ENCODE measurements at regions not wholly inside any gene's neighbourhood (a gene's known extent, or its start where the extent isn't known, plus 50 kb on each side); places are given as distances from the start of the nearest gene placed in this dataset.
"Not testable (repeated sequence)": the region's sequence is repeated elsewhere in the genome, so short reads cannot be mapped to it uniquely, and the experiment has no call there.

- H3K4me1 ChIP-seq = no peaks in the 10 kb centered on the region
- intact Hi-C loops (cut with DNase I) = no loop called here
- H3K9me3 ChIP-seq = no peaks in the 10 kb centered on the region
- H3K4me3 ChIP-seq = no peak overlapping the region
- no peak for DNase-seq
- 58 to 68% methylated on average over 3 of the region's 3 CpGs for WGBS, 2 donors
- H3K36me3 ChIP-seq = no peaks in the 10 kb centered on the region
- no peak for TF ChIP-seq POLR2A (IDR thresholded peaks at IDR 0.05)
- H3K27me3 ChIP-seq = no peaks in the 10 kb centered on the region
- no peak overlapping the region for H3K27ac ChIP-seq
Observed at GRCh38 chr7:73954181-73954580, 73.8 kb upstream of the ELN start.

DNA sequence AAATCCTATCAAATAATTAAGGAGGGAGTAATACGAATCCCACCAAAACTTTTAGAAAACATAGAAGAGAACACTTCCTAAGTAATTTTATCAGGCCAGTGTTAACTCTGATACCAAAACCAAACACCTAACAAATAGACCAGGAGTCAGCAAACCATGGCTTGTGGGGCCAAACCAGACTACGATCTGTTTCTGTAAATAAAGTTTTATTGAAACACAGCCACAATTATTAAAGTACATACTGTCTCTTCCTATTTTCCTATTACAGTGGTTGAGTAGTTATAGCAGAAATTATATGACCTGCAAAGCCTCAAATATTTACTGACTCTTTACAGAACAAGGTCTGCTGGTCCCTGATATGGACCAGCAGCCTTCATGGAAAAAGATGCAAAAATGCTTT lies 73.1 kb upstream of the ELN start:
- intact Hi-C loops (cut with DNase I) = no loop called here
- H3K9me3 ChIP-seq = no peaks in the 10 kb centered on the region

GRCh38 chr7:73960548-73960947 lies 67.4 kb upstream of the ELN start:
- intact Hi-C loops (cut with DNase I) = no loop called here
- TF ChIP-seq, protein P1, sequence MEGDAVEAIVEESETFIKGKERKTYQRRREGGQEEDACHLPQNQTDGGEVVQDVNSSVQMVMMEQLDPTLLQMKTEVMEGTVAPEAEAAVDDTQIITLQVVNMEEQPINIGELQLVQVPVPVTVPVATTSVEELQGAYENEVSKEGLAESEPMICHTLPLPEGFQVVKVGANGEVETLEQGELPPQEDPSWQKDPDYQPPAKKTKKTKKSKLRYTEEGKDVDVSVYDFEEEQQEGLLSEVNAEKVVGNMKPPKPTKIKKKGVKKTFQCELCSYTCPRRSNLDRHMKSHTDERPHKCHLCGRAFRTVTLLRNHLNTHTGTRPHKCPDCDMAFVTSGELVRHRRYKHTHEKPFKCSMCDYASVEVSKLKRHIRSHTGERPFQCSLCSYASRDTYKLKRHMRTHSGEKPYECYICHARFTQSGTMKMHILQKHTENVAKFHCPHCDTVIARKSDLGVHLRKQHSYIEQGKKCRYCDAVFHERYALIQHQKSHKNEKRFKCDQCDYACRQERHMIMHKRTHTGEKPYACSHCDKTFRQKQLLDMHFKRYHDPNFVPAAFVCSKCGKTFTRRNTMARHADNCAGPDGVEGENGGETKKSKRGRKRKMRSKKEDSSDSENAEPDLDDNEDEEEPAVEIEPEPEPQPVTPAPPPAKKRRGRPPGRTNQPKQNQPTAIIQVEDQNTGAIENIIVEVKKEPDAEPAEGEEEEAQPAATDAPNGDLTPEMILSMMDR (IDR thresholded peaks at IDR 0.05) = no peak
- TF ChIP-seq POLR2A (IDR thresholded peaks at IDR 0.05) = no peak
- Histone ChIP-seq H3K36me3 (no peaks in the 10 kb centered on the region), H3K27ac (no peak overlapping the region), H3K4me3 (no peak overlapping the region), H3K9me3 (peaks cover 0 to 26% (median 16%) of the 10 kb centered on the region in 3 donors), H3K27me3 (no peaks in the 10 kb centered on the region), H3K4me1 (peaks cover 0 to 6% (median 0%) of the 10 kb centered on the region in 3 donors)
- no peak for DNase-seq
- 59% methylated on average over 3 of the region's 3 CpGs for WGBS, 2 donors

More for the DNA sequence above, 73.1 kb upstream of the ELN start:
- DNase-seq = no peak
- H3K4me1 ChIP-seq = no peaks in the 10 kb centered on the region
- no peak overlapping the region for H3K4me3 ChIP-seq
- no peak overlapping the region for H3K27ac ChIP-seq
- TF ChIP-seq, protein P1 (IDR thresholded peaks at IDR 0.05) = no peak
- no peak for TF ChIP-seq POLR2A (IDR thresholded peaks at IDR 0.05)
- 78 to 83% methylated on average over 2 of the region's 2 CpGs for WGBS, 2 donors
- H3K36me3 ChIP-seq = no peaks in the 10 kb centered on the region
- no peaks in the 10 kb centered on the region for H3K27me3 ChIP-seq

DNA sequence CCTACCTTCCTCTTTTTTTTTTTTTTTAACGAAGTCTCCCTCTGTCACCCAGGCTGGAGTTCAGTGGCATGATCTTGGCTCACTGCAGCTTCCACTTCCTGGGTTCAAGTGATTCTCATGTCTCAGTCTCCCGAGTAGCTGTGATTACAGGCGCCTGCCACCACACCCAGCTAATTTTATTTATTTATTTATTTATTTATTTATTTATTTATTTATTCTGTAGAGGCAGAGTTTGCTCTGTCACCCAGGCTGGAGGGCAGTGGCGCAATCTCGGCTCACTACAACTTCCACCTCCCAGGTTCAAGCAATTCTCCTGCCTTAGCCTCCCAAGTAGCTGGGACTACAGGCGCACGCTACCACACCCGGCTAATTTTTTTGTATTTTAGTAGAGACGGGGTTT lies 66.0 kb upstream of the ELN start:
- H3K27me3 ChIP-seq; H3K4me3 ChIP-seq; DNase-seq; H3K27ac ChIP-seq; H3K4me1 ChIP-seq; intact Hi-C loops (cut with DNase I); H3K36me3 ChIP-seq: not testable (repeated sequence)
- H3K9me3 ChIP-seq = peaks cover 0 to 26% (median 16%) of the 10 kb centered on the region in 3 donors
- 83 to 95% methylated on average over 8 to 9 of the region's 9 CpGs for WGBS, 2 donors

DNA sequence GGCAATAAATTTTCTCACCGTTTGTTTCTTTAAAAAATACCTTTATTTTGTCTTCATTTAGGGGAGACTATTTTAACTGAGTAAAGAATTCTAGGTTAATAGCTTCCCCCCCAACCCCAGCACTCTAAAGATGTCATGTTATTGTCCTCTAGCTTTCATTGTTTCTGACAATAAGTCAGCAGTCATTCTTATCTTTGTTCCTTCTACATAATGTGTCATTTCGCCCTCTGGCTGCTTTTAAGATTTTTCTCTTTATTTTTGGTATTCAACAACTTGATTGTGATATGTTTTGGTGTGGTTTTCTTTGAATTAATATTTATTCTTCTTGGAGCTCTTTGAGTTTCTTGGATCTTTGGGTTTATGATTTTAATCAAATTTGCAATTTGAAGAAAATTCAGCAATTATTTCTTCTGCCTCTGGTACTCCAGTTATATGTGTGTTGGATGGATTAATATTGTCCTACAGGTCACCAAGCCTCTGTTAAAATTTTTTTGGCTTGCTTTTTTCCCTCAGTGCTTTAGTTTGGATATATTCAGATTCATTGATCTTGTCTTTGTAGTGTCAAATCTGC lies 64.6 kb upstream of the ELN start:
- Histone ChIP-seq H3K27me3 (no peaks in the 10 kb centered on the region), H3K4me1 (peaks cover 0 to 6% (median 0%) of the 10 kb centered on the region in 3 donors), H3K9me3 (peaks cover 0 to 26% (median 16%) of the 10 kb centered on the region in 3 donors), H3K36me3 (no peaks in the 10 kb centered on the region), H3K4me3 (no peak overlapping the region), H3K27ac (no peak overlapping the region)
- intact Hi-C loops (cut with DNase I) = no loop called here
- TF ChIP-seq, protein P1 (IDR thresholded peaks at IDR 0.05) = no peak
- no peak for TF ChIP-seq POLR2A (IDR thresholded peaks at IDR 0.05)
- WGBS, 2 donors = 87 to 90% methylated on average over 2 of the region's 2 CpGs
- DNase-seq = no peak

- Histone ChIP-seq H3K4me1 (peaks cover 0 to 6% (median 0%) of the 10 kb centered on the region in 3 donors), H3K36me3 (no peaks in the 10 kb centered on the region), H3K27ac (no peak overlapping the region), H3K4me3 (no peak overlapping the region), H3K9me3 (peaks cover 0 to 26% (median 16%) of the 10 kb centered on the region in 3 donors), H3K27me3 (no peaks in the 10 kb centered on the region)
- DNase-seq = no peak
- WGBS, 2 donors = 92 to 100% methylated on average over 2 of the region's 4 CpGs
- no peak for TF ChIP-seq POLR2A (IDR thresholded peaks at IDR 0.05)
- TF ChIP-seq, protein P1 (IDR thresholded peaks at IDR 0.05) = no peak
- intact Hi-C loops (cut with DNase I) = no loop called here
Observed at GRCh38 chr7:73964786-73965185, 63.2 kb upstream of the ELN start.

Measured in esophagus squamous epithelium (tissue), 5 donors.